ENCODE measurements at regions not wholly inside any gene's neighbourhood (a gene's known extent, or its start where the extent isn't known, plus 50 kb on each side); places are given as distances from the start of the nearest gene placed in this dataset.
A peak's percentile ranks its signal among the peaks of the same experiment; 100 is the strongest.

- TF ChIP-seq CTCF (conservative IDR thresholded peaks at IDR 0.05; ENCODE audit: low read depth, low read length): no peak
- H3K4me3 ChIP-seq (ENCODE audit: low read depth, low read length): no peak overlapping the region
- peak; percentile 96 for DNase-seq (ENCODE audit: low read depth)
Measured at GRCh38 chr17:31596382-31597323, 205.2 kb downstream of the RAB11FIP4 start.

GRCh38 chr17:31595666-31596381, 204.3 kb downstream of the RAB11FIP4 start:
- DNase-seq (ENCODE audit: low read depth): no peak
- no peak overlapping the region for H3K4me3 ChIP-seq (ENCODE audit: low read depth, low read length)
- TF ChIP-seq CTCF (conservative IDR thresholded peaks at IDR 0.05; ENCODE audit: low read depth, low read length): no peak

- no peak overlapping the region for H3K4me3 ChIP-seq (ENCODE audit: low read depth, low read length)
- DNase-seq (ENCODE audit: low read depth): peak; percentile 41
- no peak for TF ChIP-seq CTCF (conservative IDR thresholded peaks at IDR 0.05; ENCODE audit: low read depth, low read length)
Measured at GRCh38 chr17:31595076-31595475, 203.6 kb downstream of the RAB11FIP4 start.

- DNase-seq (ENCODE audit: low read depth): no peak
- no peak for TF ChIP-seq CTCF (conservative IDR thresholded peaks at IDR 0.05; ENCODE audit: low read depth, low read length)
- H3K4me3 ChIP-seq (ENCODE audit: low read depth, low read length): no peak overlapping the region
Measured at GRCh38 chr17:31594416-31594815, 202.9 kb downstream of the RAB11FIP4 start.

- no peak overlapping the region for H3K4me3 ChIP-seq (ENCODE audit: low read depth, low read length)
- DNase-seq (ENCODE audit: low read depth): no peak
- TF ChIP-seq CTCF (conservative IDR thresholded peaks at IDR 0.05; ENCODE audit: low read depth, low read length): no peak
Measured at GRCh38 chr17:31593806-31594205, 202.3 kb downstream of the RAB11FIP4 start.

- no peak overlapping the region for H3K4me3 ChIP-seq (ENCODE audit: low read depth, low read length)
- no peak for TF ChIP-seq CTCF (conservative IDR thresholded peaks at IDR 0.05; ENCODE audit: low read depth, low read length)
- no peak for DNase-seq (ENCODE audit: low read depth)
Measured at GRCh38 chr17:31591924-31592323, 200.4 kb downstream of the RAB11FIP4 start.
